WI38 (cell line): ENCODE measurements at regions not wholly inside any gene's neighbourhood (a gene's known extent, or its start where the extent isn't known, plus 50 kb on each side); places are given as distances from the start of the nearest gene placed in this dataset.

ENCODE experiments used
- H3K4me3 ChIP-seq: 2 replicates; pipeline ENCODE4 v1.5.1; 2011; ENCODE audit warnings: low read depth, mild to moderate bottlenecking, control low read depth, low read length
- TF ChIP-seq, protein P1 (sequence below): IDR thresholded peaks from 2 replicates; pipeline ENCODE4 v1.5.1; 2012; ENCODE audit warnings: low read depth, mild to moderate bottlenecking, control low read depth, low read length

DNA sequence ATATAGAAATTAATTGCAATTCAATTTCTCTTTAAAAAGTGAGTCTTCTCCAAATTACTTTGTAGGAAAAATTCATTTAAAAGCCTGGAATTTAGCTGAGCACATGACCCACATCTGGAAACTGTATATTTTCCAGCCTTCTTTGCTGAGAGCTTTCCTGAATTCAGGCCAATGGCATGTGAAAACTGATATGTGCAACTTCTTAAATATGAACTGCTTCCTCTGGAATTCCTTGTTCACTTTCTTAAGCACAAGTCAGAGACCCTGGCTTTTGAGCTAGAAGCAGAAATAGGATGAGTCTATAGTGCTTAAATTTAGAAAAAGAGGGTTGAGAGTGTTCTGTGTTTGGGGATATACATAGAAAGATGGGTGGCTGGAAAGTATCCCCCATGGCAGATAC is 365.1 kb upstream of the MTPN start:
- H3K4me3 ChIP-seq = no peak overlapping the region
- TF ChIP-seq, protein P1, sequence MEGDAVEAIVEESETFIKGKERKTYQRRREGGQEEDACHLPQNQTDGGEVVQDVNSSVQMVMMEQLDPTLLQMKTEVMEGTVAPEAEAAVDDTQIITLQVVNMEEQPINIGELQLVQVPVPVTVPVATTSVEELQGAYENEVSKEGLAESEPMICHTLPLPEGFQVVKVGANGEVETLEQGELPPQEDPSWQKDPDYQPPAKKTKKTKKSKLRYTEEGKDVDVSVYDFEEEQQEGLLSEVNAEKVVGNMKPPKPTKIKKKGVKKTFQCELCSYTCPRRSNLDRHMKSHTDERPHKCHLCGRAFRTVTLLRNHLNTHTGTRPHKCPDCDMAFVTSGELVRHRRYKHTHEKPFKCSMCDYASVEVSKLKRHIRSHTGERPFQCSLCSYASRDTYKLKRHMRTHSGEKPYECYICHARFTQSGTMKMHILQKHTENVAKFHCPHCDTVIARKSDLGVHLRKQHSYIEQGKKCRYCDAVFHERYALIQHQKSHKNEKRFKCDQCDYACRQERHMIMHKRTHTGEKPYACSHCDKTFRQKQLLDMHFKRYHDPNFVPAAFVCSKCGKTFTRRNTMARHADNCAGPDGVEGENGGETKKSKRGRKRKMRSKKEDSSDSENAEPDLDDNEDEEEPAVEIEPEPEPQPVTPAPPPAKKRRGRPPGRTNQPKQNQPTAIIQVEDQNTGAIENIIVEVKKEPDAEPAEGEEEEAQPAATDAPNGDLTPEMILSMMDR = no peak

DNA sequence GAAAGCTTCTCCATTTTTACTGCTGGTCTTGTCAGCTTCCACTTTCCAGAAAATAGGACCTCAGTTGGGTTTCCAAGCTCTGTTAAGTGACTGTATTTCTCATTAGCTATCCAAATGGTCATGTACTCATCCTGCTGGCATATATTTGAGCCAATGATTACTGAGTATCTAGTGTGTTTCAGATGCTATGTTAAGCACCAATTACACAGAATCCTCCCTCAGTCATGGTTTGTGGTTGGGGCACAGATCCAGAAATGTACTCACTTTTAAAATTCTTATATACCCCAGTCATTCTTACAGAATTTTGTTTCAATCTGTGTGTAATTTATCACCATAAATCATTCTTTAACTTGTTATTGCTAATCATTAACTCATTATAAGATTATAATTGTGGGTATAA is 362.3 kb upstream of the MTPN start:
- H3K4me3 ChIP-seq = no peak overlapping the region
- TF ChIP-seq, protein P1 = no peak

DNA sequence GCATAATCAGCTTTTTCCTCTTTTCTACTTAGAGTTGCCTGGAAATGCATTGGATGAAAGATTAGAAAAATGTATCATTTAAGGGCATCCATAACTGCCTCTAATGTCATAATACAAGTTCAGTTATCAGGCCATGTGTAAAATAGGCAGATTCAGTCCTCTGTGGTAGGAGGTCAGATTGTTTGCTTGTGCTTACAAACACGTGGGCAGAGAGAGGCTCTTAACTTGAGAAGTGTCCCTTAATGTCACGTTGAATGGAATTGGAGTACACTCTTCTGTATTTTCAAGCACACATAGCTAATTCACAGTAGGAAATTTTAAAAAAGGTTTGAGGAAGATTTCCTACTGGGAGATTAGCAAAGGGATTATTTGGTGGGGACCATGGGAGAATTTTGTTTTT is 359.8 kb upstream of the MTPN start:
- TF ChIP-seq, protein P1 = no peak
- H3K4me3 ChIP-seq = no peak overlapping the region

DNA sequence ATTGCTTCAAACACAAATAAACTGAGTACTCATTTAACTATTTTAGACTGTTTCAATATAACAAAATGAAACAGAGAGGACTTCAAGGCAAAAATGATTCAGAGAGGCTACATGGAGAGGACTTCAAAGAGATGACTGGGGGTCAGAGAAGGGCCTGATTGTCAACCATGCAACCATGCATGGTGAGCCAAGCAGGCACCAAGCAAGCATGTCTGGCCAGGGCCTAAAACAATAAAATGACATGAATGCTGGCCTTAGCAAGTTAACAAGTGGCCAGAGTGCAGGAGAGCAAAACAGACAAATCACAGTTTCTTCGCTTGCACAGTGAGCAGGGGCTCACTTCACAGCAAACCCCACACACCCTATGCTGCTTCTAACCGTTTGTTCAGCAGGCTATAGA is 356.5 kb upstream of the MTPN start:
- TF ChIP-seq, protein P1 = no peak
- H3K4me3 ChIP-seq = no peak overlapping the region

DNA sequence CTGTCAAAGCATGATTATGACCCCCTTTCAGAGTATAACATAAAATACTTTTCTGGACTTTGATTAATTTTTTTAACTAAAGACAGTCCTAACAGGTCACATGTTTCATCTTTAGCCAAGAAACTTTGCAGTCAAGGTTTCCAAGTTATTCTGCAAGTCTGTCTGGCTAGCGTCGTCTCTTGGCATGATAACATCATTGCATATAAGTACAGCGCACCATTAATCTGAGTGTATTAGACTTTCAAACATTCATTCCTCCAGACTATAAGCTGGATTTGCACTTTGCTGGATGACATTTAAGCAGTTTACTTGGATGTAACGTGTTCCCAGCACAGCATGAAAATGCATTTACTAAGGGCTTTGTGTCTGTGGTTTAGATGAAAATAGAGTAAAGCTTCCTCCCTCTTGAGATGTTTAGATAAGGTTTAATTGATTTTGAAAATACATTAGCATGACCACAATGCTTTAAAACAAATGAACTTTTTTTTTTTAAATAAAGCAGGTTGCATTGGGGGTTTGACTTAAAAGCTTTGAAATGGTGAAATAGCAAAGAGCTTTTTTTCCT is 349.0 kb upstream of the MTPN start:
- no peak overlapping the region for H3K4me3 ChIP-seq
- TF ChIP-seq, protein P1 = no peak

DNA sequence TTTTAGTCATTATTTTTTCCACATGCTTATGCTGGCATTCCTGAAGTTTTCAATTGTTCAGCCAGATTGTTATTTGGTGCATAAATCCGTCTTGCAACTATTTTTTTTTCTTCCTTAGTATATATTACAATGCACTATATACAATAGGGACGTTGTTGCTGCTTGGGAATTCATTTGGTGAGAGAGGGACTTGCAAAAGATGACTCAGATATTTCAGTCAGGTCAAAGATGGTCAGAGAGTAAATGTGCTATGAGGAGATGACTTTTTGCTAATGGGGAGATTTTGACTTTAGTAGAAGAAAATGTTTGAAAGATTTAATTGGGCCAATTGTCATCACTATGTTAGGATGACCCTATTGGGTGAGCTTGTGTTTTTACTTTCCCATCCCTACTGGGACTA is 348.4 kb upstream of the MTPN start:
- TF ChIP-seq, protein P1 = no peak
- H3K4me3 ChIP-seq = no peak overlapping the region

DNA sequence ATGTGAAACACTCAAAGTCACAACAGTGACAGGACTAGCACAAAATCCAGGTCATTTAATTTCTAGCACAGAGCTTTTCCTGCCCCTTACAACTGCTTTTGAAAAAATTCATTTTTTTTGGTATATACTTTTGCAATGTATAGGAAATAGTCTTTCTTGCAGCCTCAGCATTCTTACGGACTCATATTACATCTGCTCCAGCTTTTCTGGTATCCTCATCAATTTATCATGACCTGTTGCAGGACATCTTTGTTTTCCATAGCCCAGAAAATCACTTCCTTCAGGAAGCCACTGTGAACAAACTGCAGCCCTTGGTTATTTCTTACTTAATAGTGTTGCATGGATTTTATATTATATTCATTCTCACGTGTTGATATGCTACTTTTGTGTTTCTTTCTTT is 347.9 kb upstream of the MTPN start:
- no peak overlapping the region for H3K4me3 ChIP-seq

More for the DNA sequence above, 347.9 kb upstream of the MTPN start:
- TF ChIP-seq, protein P1 = no peak
